SU-DHL-6 (cell line): ENCODE measurements at regions not wholly inside any gene's neighbourhood (a gene's known extent, or its start where the extent isn't known, plus 50 kb on each side); places are given as distances from the start of the nearest gene placed in this dataset.

Source experiments
- EZH2phosphoT487 ChIP-seq: fragments of 200-600 bp; sonication (generic), shearing (Covaris generic); conservative IDR thresholded peaks from 2 replicates; pipeline ENCODE4 v1.6.1; 2018; ENCODE audit warnings: mild to moderate bottlenecking, antibody characterized with exemption, low read length, moderate library complexity, mixed read lengths
- TF ChIP-seq, protein P1 (sequence below): fragments of 200-600 bp; sonication (generic); IDR thresholded peaks from one replicate; pipeline ENCODE4 v1.5.1; 2017; ENCODE audit warnings: antibody characterized with exemption, mild to moderate bottlenecking, low read length, moderate library complexity; ENCODE audit not compliant: insufficient read depth, poor library complexity, severe bottlenecking

GRCh38 chr4:170818786-170819185, 729.0 kb upstream of the AADAT start:
- TF ChIP-seq, protein P1, sequence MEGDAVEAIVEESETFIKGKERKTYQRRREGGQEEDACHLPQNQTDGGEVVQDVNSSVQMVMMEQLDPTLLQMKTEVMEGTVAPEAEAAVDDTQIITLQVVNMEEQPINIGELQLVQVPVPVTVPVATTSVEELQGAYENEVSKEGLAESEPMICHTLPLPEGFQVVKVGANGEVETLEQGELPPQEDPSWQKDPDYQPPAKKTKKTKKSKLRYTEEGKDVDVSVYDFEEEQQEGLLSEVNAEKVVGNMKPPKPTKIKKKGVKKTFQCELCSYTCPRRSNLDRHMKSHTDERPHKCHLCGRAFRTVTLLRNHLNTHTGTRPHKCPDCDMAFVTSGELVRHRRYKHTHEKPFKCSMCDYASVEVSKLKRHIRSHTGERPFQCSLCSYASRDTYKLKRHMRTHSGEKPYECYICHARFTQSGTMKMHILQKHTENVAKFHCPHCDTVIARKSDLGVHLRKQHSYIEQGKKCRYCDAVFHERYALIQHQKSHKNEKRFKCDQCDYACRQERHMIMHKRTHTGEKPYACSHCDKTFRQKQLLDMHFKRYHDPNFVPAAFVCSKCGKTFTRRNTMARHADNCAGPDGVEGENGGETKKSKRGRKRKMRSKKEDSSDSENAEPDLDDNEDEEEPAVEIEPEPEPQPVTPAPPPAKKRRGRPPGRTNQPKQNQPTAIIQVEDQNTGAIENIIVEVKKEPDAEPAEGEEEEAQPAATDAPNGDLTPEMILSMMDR = no peak
- no peak for TF ChIP-seq EZH2phosphoT487
